ENCODE measurements at regions not wholly inside any gene's neighbourhood (a gene's known extent, or its start where the extent isn't known, plus 50 kb on each side); places are given as distances from the start of the nearest gene placed in this dataset.
"Not testable (repeated sequence)": the region's sequence is repeated elsewhere in the genome, so short reads cannot be mapped to it uniquely, and the experiment has no call there.

DNA sequence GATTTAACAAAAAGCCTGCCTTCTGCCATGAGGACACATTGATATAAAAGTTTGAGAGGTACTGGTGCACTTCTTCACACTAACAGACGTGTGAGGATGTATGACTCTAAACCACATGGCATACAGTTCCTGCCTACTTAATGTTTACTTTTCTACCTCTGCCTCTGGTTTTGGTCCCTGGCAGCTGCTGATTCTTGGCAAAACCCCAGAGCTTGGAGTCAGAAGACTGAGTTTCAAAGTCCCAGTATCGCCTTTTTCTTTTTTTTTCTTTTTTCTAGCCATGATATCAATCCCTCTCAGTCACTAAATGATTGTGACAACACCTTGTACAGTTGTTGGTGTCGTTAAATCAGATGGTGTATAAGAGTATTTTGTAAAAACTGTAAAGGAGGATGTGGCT is 110.9 kb upstream of the FAN1 start:
- not testable (repeated sequence) for H3K18ac ChIP-seq (ENCODE audit: low read length); H3K4me1 ChIP-seq (ENCODE audit: control insufficient read depth, low read depth, low read length)
- no CpG with 5 or more reads among the region's 3 CpGs for WGBS (ENCODE audit: extremely low coverage, insufficient coverage, low lambda C conversion rate)

GRCh38 chr15:30794388-30794787 is 109.3 kb upstream of the FAN1 start:
- H4K8ac ChIP-seq (ENCODE audit: low read depth, low read length), result no peak overlapping the region
- H3K56ac ChIP-seq (ENCODE audit: low read length), result no peak overlapping the region
- no peaks in the 10 kb centered on the region for H3K79me2 ChIP-seq (ENCODE audit: control insufficient read depth, insufficient read depth, low read length)
- no peak overlapping the region for H2AK5ac ChIP-seq (ENCODE audit: low read length)
- WGBS (ENCODE audit: extremely low coverage, insufficient coverage, low lambda C conversion rate), result no CpG with 5 or more reads among the region's 6 CpGs
- no peak overlapping the region for H2BK15ac ChIP-seq (replicated peaks; ENCODE audit: low read depth)
- no peak overlapping the region for H2BK5ac ChIP-seq (ENCODE audit: low read length)
- H3K23ac ChIP-seq (ENCODE audit: low read length), result no peak overlapping the region
- H3K79me1 ChIP-seq (ENCODE audit: low read length), result no peaks in the 10 kb centered on the region
- H3K4me1 ChIP-seq (ENCODE audit: control insufficient read depth, low read depth, low read length), result no peaks in the 10 kb centered on the region
- no peak overlapping the region for H2BK120ac ChIP-seq (ENCODE audit: low read depth, low read length)
- no peak overlapping the region for H3K18ac ChIP-seq (ENCODE audit: low read length)
- no peak overlapping the region for H3K27ac ChIP-seq (ENCODE audit: low read depth, low read length)
- no peak overlapping the region for H3K4me3 ChIP-seq (ENCODE audit: low read length)
- no peaks in the 10 kb centered on the region for H3K36me3 ChIP-seq (ENCODE audit: control insufficient read depth, insufficient read depth, low read length)
- no peaks in the 10 kb centered on the region for H3K27me3 ChIP-seq (ENCODE audit: insufficient read depth, low read length, poor library complexity)
- H3K9ac ChIP-seq (ENCODE audit: low read length), result no peak overlapping the region
- H3K4ac ChIP-seq (ENCODE audit: low read depth, low read length), result no peak overlapping the region
- DNase-seq, result no peak
- H3K4me2 ChIP-seq (ENCODE audit: low read length), result no peak overlapping the region
- no peak overlapping the region for H4K5ac ChIP-seq (ENCODE audit: low read length)

More for the DNA sequence above, 110.9 kb upstream of the FAN1 start:
- H3K4me3 ChIP-seq (ENCODE audit: low read length); DNase-seq; H2BK5ac ChIP-seq (ENCODE audit: low read length); H3K27me3 ChIP-seq (ENCODE audit: insufficient read depth, low read length, poor library complexity); H3K36me3 ChIP-seq (ENCODE audit: control insufficient read depth, insufficient read depth, low read length); H3K23ac ChIP-seq (ENCODE audit: low read length); H3K4ac ChIP-seq (ENCODE audit: low read depth, low read length); H4K8ac ChIP-seq (ENCODE audit: low read depth, low read length); H3K79me2 ChIP-seq (ENCODE audit: control insufficient read depth, insufficient read depth, low read length); H3K9ac ChIP-seq (ENCODE audit: low read length); H3K27ac ChIP-seq (ENCODE audit: low read depth, low read length); H2AK5ac ChIP-seq (ENCODE audit: low read length); H3K4me2 ChIP-seq (ENCODE audit: low read length); H4K5ac ChIP-seq (ENCODE audit: low read length); H3K79me1 ChIP-seq (ENCODE audit: low read length); H2BK15ac ChIP-seq (replicated peaks; ENCODE audit: low read depth); H3K56ac ChIP-seq (ENCODE audit: low read length); H2BK120ac ChIP-seq (ENCODE audit: low read depth, low read length): not testable (repeated sequence)

DNA sequence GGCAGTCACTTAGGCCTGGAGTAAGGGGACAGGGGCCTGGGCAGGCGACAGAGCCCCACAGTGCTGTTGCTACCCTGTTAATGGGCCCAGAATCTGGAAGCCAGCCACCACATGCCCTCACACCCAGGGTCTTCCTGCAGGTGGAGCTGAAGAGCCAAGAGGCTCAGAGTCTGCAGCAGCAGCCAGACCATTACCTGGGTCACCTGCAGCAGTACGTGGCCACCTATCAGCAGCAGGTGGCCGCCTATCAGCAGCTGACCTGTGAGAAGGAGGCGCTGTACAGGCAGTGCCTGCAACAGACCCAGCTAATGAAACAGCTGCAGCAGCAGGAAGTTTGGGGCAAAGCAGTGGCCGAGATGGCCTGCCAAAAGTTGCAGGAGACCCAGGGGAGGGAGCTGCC is 104.2 kb upstream of the FAN1 start:
- no CpG with 5 or more reads among the region's 5 CpGs for WGBS (ENCODE audit: extremely low coverage, insufficient coverage, low lambda C conversion rate)

GRCh38 chr15:30801140-30801895 is 102.4 kb upstream of the FAN1 start:
- not testable (repeated sequence) for H3K27me3 ChIP-seq (ENCODE audit: insufficient read depth, low read length, poor library complexity); H3K23ac ChIP-seq (ENCODE audit: low read length); H3K4ac ChIP-seq (ENCODE audit: low read depth, low read length); H3K18ac ChIP-seq (ENCODE audit: low read length); H3K36me3 ChIP-seq (ENCODE audit: control insufficient read depth, insufficient read depth, low read length); H2BK120ac ChIP-seq (ENCODE audit: low read depth, low read length); H3K4me1 ChIP-seq (ENCODE audit: control insufficient read depth, low read depth, low read length); H4K8ac ChIP-seq (ENCODE audit: low read depth, low read length); H4K5ac ChIP-seq (ENCODE audit: low read length); H2BK5ac ChIP-seq (ENCODE audit: low read length); H2AK5ac ChIP-seq (ENCODE audit: low read length); H3K79me2 ChIP-seq (ENCODE audit: control insufficient read depth, insufficient read depth, low read length); H2BK15ac ChIP-seq (replicated peaks; ENCODE audit: low read depth); H3K9ac ChIP-seq (ENCODE audit: low read length); H3K27ac ChIP-seq (ENCODE audit: low read depth, low read length); H3K4me3 ChIP-seq (ENCODE audit: low read length); H3K56ac ChIP-seq (ENCODE audit: low read length); H3K79me1 ChIP-seq (ENCODE audit: low read length); H3K4me2 ChIP-seq (ENCODE audit: low read length)
- WGBS (ENCODE audit: extremely low coverage, insufficient coverage, low lambda C conversion rate), result no CpG with 5 or more reads among the region's 16 CpGs
- peak; percentile 12 for DNase-seq

More for the DNA sequence above, 104.2 kb upstream of the FAN1 start:
- not testable (repeated sequence) for H3K23ac ChIP-seq (ENCODE audit: low read length); H3K36me3 ChIP-seq (ENCODE audit: control insufficient read depth, insufficient read depth, low read length); H3K4me2 ChIP-seq (ENCODE audit: low read length); H3K9ac ChIP-seq (ENCODE audit: low read length); H3K4me1 ChIP-seq (ENCODE audit: control insufficient read depth, low read depth, low read length); H3K18ac ChIP-seq (ENCODE audit: low read length); H3K27ac ChIP-seq (ENCODE audit: low read depth, low read length); H4K8ac ChIP-seq (ENCODE audit: low read depth, low read length); H2AK5ac ChIP-seq (ENCODE audit: low read length); H2BK120ac ChIP-seq (ENCODE audit: low read depth, low read length); H3K79me2 ChIP-seq (ENCODE audit: control insufficient read depth, insufficient read depth, low read length); H2BK15ac ChIP-seq (replicated peaks; ENCODE audit: low read depth); H3K79me1 ChIP-seq (ENCODE audit: low read length); H4K5ac ChIP-seq (ENCODE audit: low read length); H3K27me3 ChIP-seq (ENCODE audit: insufficient read depth, low read length, poor library complexity); H3K4ac ChIP-seq (ENCODE audit: low read depth, low read length); H3K4me3 ChIP-seq (ENCODE audit: low read length); H3K56ac ChIP-seq (ENCODE audit: low read length); H2BK5ac ChIP-seq (ENCODE audit: low read length)
- peak; percentile 16 for DNase-seq

DNA sequence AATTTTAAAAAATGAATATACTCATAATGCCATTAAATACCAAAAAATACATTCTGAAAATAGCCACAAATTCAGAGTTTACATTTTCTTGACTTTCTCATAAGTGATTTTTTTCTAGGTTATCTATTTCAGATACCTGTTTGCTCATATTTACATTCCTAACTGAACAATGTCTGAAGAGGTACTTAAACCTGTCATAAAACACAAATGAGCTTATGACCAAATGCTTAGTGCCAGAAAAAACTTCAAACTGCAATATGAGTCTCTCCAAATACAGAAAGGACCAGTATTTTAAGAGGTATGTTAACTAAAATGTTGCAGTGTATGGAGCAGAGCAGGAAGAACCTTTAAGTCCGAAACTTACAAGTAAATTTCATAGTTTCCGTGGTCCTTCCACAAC is 101.7 kb upstream of the FAN1 start:
- H3K79me1 ChIP-seq (ENCODE audit: low read length); H3K56ac ChIP-seq (ENCODE audit: low read length); H3K4me2 ChIP-seq (ENCODE audit: low read length); H2BK5ac ChIP-seq (ENCODE audit: low read length); H3K4ac ChIP-seq (ENCODE audit: low read depth, low read length); H3K27ac ChIP-seq (ENCODE audit: low read depth, low read length); H4K8ac ChIP-seq (ENCODE audit: low read depth, low read length); H3K36me3 ChIP-seq (ENCODE audit: control insufficient read depth, insufficient read depth, low read length); H3K9ac ChIP-seq (ENCODE audit: low read length); DNase-seq; H3K23ac ChIP-seq (ENCODE audit: low read length); H3K4me1 ChIP-seq (ENCODE audit: control insufficient read depth, low read depth, low read length); H2BK15ac ChIP-seq (replicated peaks; ENCODE audit: low read depth); H2BK120ac ChIP-seq (ENCODE audit: low read depth, low read length); H3K4me3 ChIP-seq (ENCODE audit: low read length); H3K79me2 ChIP-seq (ENCODE audit: control insufficient read depth, insufficient read depth, low read length); H3K27me3 ChIP-seq (ENCODE audit: insufficient read depth, low read length, poor library complexity); H4K5ac ChIP-seq (ENCODE audit: low read length); H2AK5ac ChIP-seq (ENCODE audit: low read length); H3K18ac ChIP-seq (ENCODE audit: low read length): not testable (repeated sequence)
- WGBS (ENCODE audit: extremely low coverage, insufficient coverage, low lambda C conversion rate), result no CpG with 5 or more reads among the region's 2 CpGs

DNA sequence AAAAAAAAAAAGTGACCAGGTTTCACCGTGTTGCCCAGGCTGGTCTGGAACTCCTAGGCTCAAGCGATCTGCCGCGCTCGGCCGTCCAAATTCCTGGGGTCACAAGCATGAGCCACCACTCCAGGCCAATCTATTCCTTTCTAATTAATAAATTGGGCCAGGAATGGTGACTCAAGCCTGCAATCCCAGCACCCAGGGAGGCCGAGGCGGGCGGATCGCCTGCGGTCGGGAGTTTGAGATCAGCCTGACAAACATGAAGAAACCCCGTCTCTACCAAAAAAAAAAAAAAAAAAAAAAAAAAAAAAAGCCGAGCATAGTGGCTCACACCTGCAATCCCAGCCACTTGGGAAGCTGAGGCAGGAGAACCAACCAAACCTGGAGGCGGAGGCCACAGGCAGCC is 100.0 kb upstream of the FAN1 start:
- H3K56ac ChIP-seq (ENCODE audit: low read length); H4K8ac ChIP-seq (ENCODE audit: low read depth, low read length); H4K5ac ChIP-seq (ENCODE audit: low read length); H3K18ac ChIP-seq (ENCODE audit: low read length); H3K4me1 ChIP-seq (ENCODE audit: control insufficient read depth, low read depth, low read length); H3K4me2 ChIP-seq (ENCODE audit: low read length); H2AK5ac ChIP-seq (ENCODE audit: low read length); H3K9ac ChIP-seq (ENCODE audit: low read length); H3K27me3 ChIP-seq (ENCODE audit: insufficient read depth, low read length, poor library complexity); H3K23ac ChIP-seq (ENCODE audit: low read length); H3K79me2 ChIP-seq (ENCODE audit: control insufficient read depth, insufficient read depth, low read length); H3K27ac ChIP-seq (ENCODE audit: low read depth, low read length); H3K4me3 ChIP-seq (ENCODE audit: low read length); H3K36me3 ChIP-seq (ENCODE audit: control insufficient read depth, insufficient read depth, low read length); DNase-seq; H3K4ac ChIP-seq (ENCODE audit: low read depth, low read length); H2BK120ac ChIP-seq (ENCODE audit: low read depth, low read length); H2BK15ac ChIP-seq (replicated peaks; ENCODE audit: low read depth); H3K79me1 ChIP-seq (ENCODE audit: low read length); H2BK5ac ChIP-seq (ENCODE audit: low read length): not testable (repeated sequence)
- no CpG with 5 or more reads among the region's 15 CpGs for WGBS (ENCODE audit: extremely low coverage, insufficient coverage, low lambda C conversion rate)

All from mesendoderm (in vitro differentiated cells).